Natural killer cell (primary cell): ENCODE measurements at regions not wholly inside any gene's neighbourhood (a gene's known extent, or its start where the extent isn't known, plus 50 kb on each side); places are given as distances from the start of the nearest gene placed in this dataset.

ENCODE experiments used
- ATAC-seq, 3 donors: fragments of 150-1000 bp in 2 of 3; fragments of 200-7000 bp in 1 of 3; cut with Tn5 transposase; 1 replicate in 1 of 3; 2 replicates in 2 of 3; pipeline ENCODE4 v1.10.0; 2021; ENCODE audit warnings: mild to moderate bottlenecking in 2 of 3, moderate library complexity in 2 of 3
- DNase-seq, 2 donors: peaks; one replicate each; pipeline versions ENCODE4 v3.0.0 to v3.0.0-alpha.2; 2013 to 2021; ENCODE audit warnings: mixed read lengths in 1 of 2
- H3K27ac ChIP-seq: one replicate; pipeline ENCODE4 v1.5.1; 2013; ENCODE audit warnings: mild to moderate bottlenecking, low read length
- H3K27me3 ChIP-seq: one replicate; pipeline ENCODE4 v1.6.1; 2013; ENCODE audit warnings: low read length; ENCODE audit not compliant: control insufficient read depth, insufficient read depth
- H3K36me3 ChIP-seq: one replicate; pipeline ENCODE4 v1.6.1; 2013; ENCODE audit warnings: low read length; ENCODE audit not compliant: control insufficient read depth, insufficient read depth
- H3K4me1 ChIP-seq: one replicate; pipeline ENCODE4 v1.6.1; 2013; ENCODE audit warnings: low read length; ENCODE audit not compliant: control insufficient read depth, insufficient read depth
- H3K4me3 ChIP-seq: one replicate; pipeline ENCODE4 v1.5.1; 2013; ENCODE audit warnings: low read length
- H3K9me3 ChIP-seq: one replicate; pipeline ENCODE4 v1.6.1; 2013; ENCODE audit warnings: low read length; ENCODE audit not compliant: control insufficient read depth, insufficient read depth
- H3K27ac Mint-ChIP-seq, 2 donors: one replicate each; pipeline ENCODE4 v1.8.0; 2022; ENCODE audit warnings: mild to moderate bottlenecking in 2 of 2, mixed read lengths in 2 of 2, moderate library complexity in 1 of 2
- H3K27me3 Mint-ChIP-seq, 2 donors: one replicate each; pipeline ENCODE4 v1.8.0; 2022; ENCODE audit warnings: low read depth in 2 of 2, mixed read lengths in 2 of 2
- H3K36me3 Mint-ChIP-seq: one replicate; pipeline ENCODE4 v1.8.0; 2022; ENCODE audit warnings: mixed read lengths
- H3K4me1 Mint-ChIP-seq, 2 donors: one replicate each; pipeline ENCODE4 v1.8.0; 2022; ENCODE audit warnings: mixed read lengths in 2 of 2
- H3K4me3 Mint-ChIP-seq: one replicate; pipeline ENCODE4 v1.8.0; 2022; ENCODE audit warnings: mild to moderate bottlenecking, moderate library complexity, mixed read lengths
- H3K9me3 Mint-ChIP-seq, 2 donors: one replicate each; pipeline ENCODE4 v1.8.0; 2022; ENCODE audit warnings: mixed read lengths in 2 of 2
- CTCF ChIP-seq: fragments of 200-600 bp; IDR thresholded peaks from one replicate; pipeline ENCODE4 v1.8.0; 2022; ENCODE audit warnings: antibody characterized with exemption
- WGBS: methylation state at CpG from one replicate; pipeline ENCODE4 v1.1.7; 2013; ENCODE audit warnings: missing lambda C conversion rate; ENCODE audit not compliant: insufficient coverage; 5-methylcytosine and 5-hydroxymethylcytosine counted together
- intact Hi-C: fragments of 100-400 bp; cut with micrococcal nuclease; formaldehyde crosslinking; loops from one replicate; pipeline ENCODE4 v1.14.2; 2022

- Mint-ChIP-seq H3K9me3 (no peaks in the 10 kb centered on the region), H3K27ac (no peak overlapping the region), H3K27me3 (peaks cover 0 to 2% of the 10 kb centered on the region in 2 donors), H3K36me3 (no peaks in the 10 kb centered on the region), H3K4me3 (no peak overlapping the region), H3K4me1 (no peaks in the 10 kb centered on the region)
- intact Hi-C loops, result no loop called here
- no peaks in the 10 kb centered on the region for H3K9me3 ChIP-seq
- H3K4me1 ChIP-seq, result no peaks in the 10 kb centered on the region
- H3K36me3 ChIP-seq, result no peaks in the 10 kb centered on the region
- no peaks in the 10 kb centered on the region for H3K27me3 ChIP-seq
- TF ChIP-seq CTCF, result no peak
- no peak overlapping the region for H3K27ac ChIP-seq
- no peak for DNase-seq
- H3K4me3 ChIP-seq, result no peak overlapping the region
- ATAC-seq, result no peak
Observed at GRCh38 chr4:138826322-138826721, 189.3 kb upstream of the NOCT start.

- DNase-seq (no peak), ATAC-seq (no peak)
- H3K36me3 ChIP-seq, result no peaks in the 10 kb centered on the region
- no peaks in the 10 kb centered on the region for H3K36me3 Mint-ChIP-seq
- H3K9me3 ChIP-seq, result no peaks in the 10 kb centered on the region
- H3K4me1 ChIP-seq, result no peaks in the 10 kb centered on the region
- no peaks in the 10 kb centered on the region for H3K27me3 ChIP-seq
- TF ChIP-seq CTCF, result no peak
- no peak overlapping the region for H3K4me3 Mint-ChIP-seq
- no peak overlapping the region for H3K27ac ChIP-seq
- 62% methylated on average over 3 of the region's 3 CpGs for WGBS
- no peaks in the 10 kb centered on the region for H3K4me1 Mint-ChIP-seq
- H3K4me3 ChIP-seq, result no peak overlapping the region
- H3K9me3 Mint-ChIP-seq, result no peaks in the 10 kb centered on the region
- H3K27me3 Mint-ChIP-seq, result peaks cover 0 to 2% of the 10 kb centered on the region in 2 donors
- H3K27ac Mint-ChIP-seq, result no peak overlapping the region
- intact Hi-C loops, result no loop called here
Observed at GRCh38 chr4:138821331-138821730, 194.2 kb upstream of the NOCT start.

GRCh38 chr4:138816875-138817274 is 198.7 kb upstream of the NOCT start:
- Mint-ChIP-seq H3K36me3 (no peaks in the 10 kb centered on the region), H3K4me1 (no peaks in the 10 kb centered on the region), H3K27ac (no peak overlapping the region), H3K4me3 (no peak overlapping the region), H3K9me3 (peaks cover 0 to 3% of the 10 kb centered on the region in 2 donors), H3K27me3 (no peaks in the 10 kb centered on the region)
- ATAC-seq, result no peak
- no peaks in the 10 kb centered on the region for H3K9me3 ChIP-seq
- intact Hi-C loops, result no loop called here
- H3K4me3 ChIP-seq, result no peak overlapping the region
- no peak overlapping the region for H3K27ac ChIP-seq
- H3K36me3 ChIP-seq, result no peaks in the 10 kb centered on the region
- DNase-seq, result no peak
- no peak for TF ChIP-seq CTCF
- no peaks in the 10 kb centered on the region for H3K27me3 ChIP-seq
- 51% methylated on average over 2 of the region's 3 CpGs for WGBS
- no peaks in the 10 kb centered on the region for H3K4me1 ChIP-seq

- ATAC-seq, result no peak
- Mint-ChIP-seq H3K4me3 (no peak overlapping the region), H3K27me3 (no peaks in the 10 kb centered on the region), H3K36me3 (no peaks in the 10 kb centered on the region), H3K9me3 (peaks cover 0 to 3% of the 10 kb centered on the region in 2 donors), H3K4me1 (no peaks in the 10 kb centered on the region), H3K27ac (no peak overlapping the region)
- no peak overlapping the region for H3K4me3 ChIP-seq
- H3K9me3 ChIP-seq, result no peaks in the 10 kb centered on the region
- no peak for TF ChIP-seq CTCF
- 97% methylated on average over 2 of the region's 2 CpGs for WGBS
- no peak overlapping the region for H3K27ac ChIP-seq
- DNase-seq, result no peak
- H3K4me1 ChIP-seq, result no peaks in the 10 kb centered on the region
- intact Hi-C loops, result no loop called here
- H3K27me3 ChIP-seq, result no peaks in the 10 kb centered on the region
- no peaks in the 10 kb centered on the region for H3K36me3 ChIP-seq
Observed at GRCh38 chr4:138815811-138816210, 199.8 kb upstream of the NOCT start.
